NCI-H2171 (cell line): ENCODE measurements at regions not wholly inside any gene's neighbourhood (a gene's known extent, or its start where the extent isn't known, plus 50 kb on each side); places are given as distances from the start of the nearest gene placed in this dataset.
"Not testable (repeated sequence)": the region's sequence is repeated elsewhere in the genome, so short reads cannot be mapped to it uniquely, and the experiment has no call there.

Experiments
- DNase-seq: peaks from one replicate; lab custom pipeline; 2025; lab: John Stamatoyannopoulos, UW

GRCh38 chr1:87956750-87957149 lies 628.1 kb downstream of the LMO4 start:
- DNase-seq, result no peak

- no peak for DNase-seq
Observed at GRCh38 chr1:87957331-87957730, 628.7 kb downstream of the LMO4 start.

- no peak for DNase-seq
Observed at GRCh38 chr1:87958201-87958600, 629.5 kb downstream of the LMO4 start.

GRCh38 chr1:87958716-87959115 lies 630.0 kb downstream of the LMO4 start:
- DNase-seq, result no peak

- no peak for DNase-seq
Observed at GRCh38 chr1:87959236-87959635, 630.6 kb downstream of the LMO4 start.

- no peak for DNase-seq
Observed at GRCh38 chr1:87961992-87962391, 633.3 kb downstream of the LMO4 start.

- DNase-seq, result no peak
Observed at GRCh38 chr1:87963556-87963955, 634.9 kb downstream of the LMO4 start.

- no peak for DNase-seq
Observed at GRCh38 chr1:87965193-87965592, 636.5 kb downstream of the LMO4 start.

- DNase-seq, result no peak
Observed at GRCh38 chr1:87968197-87968955, 639.7 kb downstream of the LMO4 start.

- no peak for DNase-seq
Observed at GRCh38 chr1:87969040-87969439, 640.4 kb downstream of the LMO4 start.

- DNase-seq, result no peak
Observed at GRCh38 chr1:87972811-87973210, 644.1 kb downstream of the LMO4 start.

GRCh38 chr1:87973896-87974295 lies 645.2 kb downstream of the LMO4 start:
- no peak for DNase-seq

- DNase-seq, result no peak
Observed at GRCh38 chr1:87976316-87976715, 647.6 kb downstream of the LMO4 start.

- DNase-seq, result no peak
Observed at GRCh38 chr1:87977145-87977544, 648.5 kb downstream of the LMO4 start.

GRCh38 chr1:87979079-87979478 lies 650.4 kb downstream of the LMO4 start:
- no peak for DNase-seq

GRCh38 chr1:87980494-87980893 lies 651.8 kb downstream of the LMO4 start:
- DNase-seq, result no peak

- DNase-seq, result no peak
Observed at GRCh38 chr1:87981386-87981785, 652.7 kb downstream of the LMO4 start.

- DNase-seq, result no peak
Observed at GRCh38 chr1:87981810-87982209, 653.1 kb downstream of the LMO4 start.

GRCh38 chr1:87983841-87984240 lies 655.2 kb downstream of the LMO4 start:
- no peak for DNase-seq

- DNase-seq, result no peak
Observed at GRCh38 chr1:87985071-87985470, 656.4 kb downstream of the LMO4 start.

- DNase-seq, result no peak
Observed at GRCh38 chr1:87986130-87986866, 657.6 kb downstream of the LMO4 start.

GRCh38 chr1:87989346-87989745 lies 660.7 kb downstream of the LMO4 start:
- no peak for DNase-seq

GRCh38 chr1:87992536-87992935 lies 663.9 kb downstream of the LMO4 start:
- DNase-seq, result not testable (repeated sequence)

GRCh38 chr1:87993051-87993450 lies 664.4 kb downstream of the LMO4 start:
- no peak for DNase-seq
